ENCODE measurements at regions not wholly inside any gene's neighbourhood (a gene's known extent, or its start where the extent isn't known, plus 50 kb on each side); places are given as distances from the start of the nearest gene placed in this dataset.

- intact Hi-C loops (cut with DNase I) = loop anchor here (5.0 kb wide), 1 partner anchor 150 kb away; no protein-coding TSS in a partner anchor
- DNase-seq = no peak
Observed at GRCh38 chr2:199707593-199708185, 143.3 kb downstream of the FTCDNL1 start.

GRCh38 chr2:199705538-199705937 lies 145.5 kb downstream of the FTCDNL1 start:
- no peak for DNase-seq
- intact Hi-C loops (cut with DNase I) = loop anchor here (5.0 kb wide), 1 partner anchor 152 kb away; no protein-coding TSS in a partner anchor

GRCh38 chr2:199704358-199705238 lies 146.4 kb downstream of the FTCDNL1 start:
- intact Hi-C loops (cut with DNase I) = loop anchor here (5.0 kb wide), 1 partner anchor 153 kb away; no protein-coding TSS in a partner anchor
- DNase-seq = peak in 31 of 42 donors; percentile 11 to 78 (median 37)

- DNase-seq = no peak
- intact Hi-C loops (cut with DNase I) = no loop called here
Observed at GRCh38 chr2:199703199-199703598, 147.8 kb downstream of the FTCDNL1 start.

GRCh38 chr2:199697469-199697868 lies 153.5 kb downstream of the FTCDNL1 start:
- no peak for DNase-seq

GRCh38 chr2:199696048-199696447 lies 154.9 kb downstream of the FTCDNL1 start:
- intact Hi-C loops (cut with DNase I) = no loop called here
- DNase-seq = no peak

More at GRCh38 chr2:199697469-199697868, 153.5 kb downstream of the FTCDNL1 start:
- intact Hi-C loops (cut with DNase I) = no loop called here

- no peak for DNase-seq
- intact Hi-C loops (cut with DNase I) = no loop called here
Observed at GRCh38 chr2:199693861-199694260, 157.1 kb downstream of the FTCDNL1 start.

- intact Hi-C loops (cut with DNase I) = no loop called here
- DNase-seq = peak in 22 of 42 donors; percentile 6 to 55 (median 20)
Observed at GRCh38 chr2:199692489-199692888, 158.5 kb downstream of the FTCDNL1 start.

GRCh38 chr2:199690225-199690624 lies 160.8 kb downstream of the FTCDNL1 start:
- intact Hi-C loops (cut with DNase I) = no loop called here
- no peak for DNase-seq

GRCh38 chr2:199685669-199686068 lies 165.3 kb downstream of the FTCDNL1 start:
- intact Hi-C loops (cut with DNase I) = no loop called here
- DNase-seq = no peak

- intact Hi-C loops (cut with DNase I) = no loop called here
- DNase-seq = no peak
Observed at GRCh38 chr2:199684832-199685231, 166.2 kb downstream of the FTCDNL1 start.

GRCh38 chr2:199684168-199684567 lies 166.8 kb downstream of the FTCDNL1 start:
- no peak for DNase-seq
- intact Hi-C loops (cut with DNase I) = no loop called here

GRCh38 chr2:199682001-199682400 lies 169.0 kb downstream of the FTCDNL1 start:
- DNase-seq = no peak
- intact Hi-C loops (cut with DNase I) = no loop called here

GRCh38 chr2:199680482-199680881 lies 170.5 kb downstream of the FTCDNL1 start:
- intact Hi-C loops (cut with DNase I) = no loop called here
- DNase-seq = no peak

- intact Hi-C loops (cut with DNase I) = no loop called here
- DNase-seq = no peak
Observed at GRCh38 chr2:199679883-199680282, 171.1 kb downstream of the FTCDNL1 start.

- intact Hi-C loops (cut with DNase I) = no loop called here
- DNase-seq = no peak
Observed at GRCh38 chr2:199677881-199678280, 173.1 kb downstream of the FTCDNL1 start.

- no peak for DNase-seq
- intact Hi-C loops (cut with DNase I) = no loop called here
Observed at GRCh38 chr2:199668645-199669044, 182.3 kb downstream of the FTCDNL1 start.

GRCh38 chr2:199663157-199663556 lies 187.8 kb downstream of the FTCDNL1 start:
- intact Hi-C loops (cut with DNase I) = no loop called here
- no peak for DNase-seq

- intact Hi-C loops (cut with DNase I) = no loop called here
- DNase-seq = no peak
Observed at GRCh38 chr2:199662255-199662654, 188.7 kb downstream of the FTCDNL1 start.

- no peak for DNase-seq
- intact Hi-C loops (cut with DNase I) = no loop called here
Observed at GRCh38 chr2:199660167-199660566, 190.8 kb downstream of the FTCDNL1 start.

Measured in head of caudate nucleus (tissue), 42 donors.